Calu3 (cell line): ENCODE measurements at regions not wholly inside any gene's neighbourhood (a gene's known extent, or its start where the extent isn't known, plus 50 kb on each side); places are given as distances from the start of the nearest gene placed in this dataset.

Experiments used
- BruUV-seq: library from RNA; stranded (reverse); fragments of 400-500 nt; replicated peaks from 2 replicates; lab custom pipeline; 2021; lab: Mats Ljungman, UMichigan
- CTCF ChIA-PET: fragments of 300-600 bp; sonication (Branson Sonifier 250); formaldehyde crosslinking; loops from one replicate; lab custom pipeline; 2022; ENCODE audit warnings: antibody characterized with exemption; lab: Charles Lee
- DNase-seq: peaks from one replicate; pipeline ENCODE4 v3.0.0; 2022
- H3K27ac Mint-ChIP-seq: one replicate; pipeline ENCODE4 v1.8.0; 2022; ENCODE audit warnings: mixed read lengths; ENCODE audit not compliant: unreplicated experiment
- H3K27me3 Mint-ChIP-seq: one replicate; pipeline ENCODE4 v1.8.0; 2022; ENCODE audit warnings: mixed read lengths; ENCODE audit not compliant: unreplicated experiment
- H3K36me3 Mint-ChIP-seq: one replicate; pipeline ENCODE4 v1.8.0; 2022; ENCODE audit warnings: mild to moderate bottlenecking, moderate library complexity, mixed read lengths; ENCODE audit not compliant: insufficient read depth, unreplicated experiment
- H3K4me1 Mint-ChIP-seq: one replicate; pipeline ENCODE4 v1.8.0; 2022; ENCODE audit warnings: mild to moderate bottlenecking, low read depth, mixed read lengths; ENCODE audit not compliant: unreplicated experiment
- H3K4me3 Mint-ChIP-seq: one replicate; pipeline ENCODE4 v1.8.0; 2022; ENCODE audit warnings: mild to moderate bottlenecking, low read depth, moderate library complexity, mixed read lengths; ENCODE audit not compliant: unreplicated experiment
- H3K9me3 Mint-ChIP-seq: one replicate; pipeline ENCODE4 v1.8.0; 2022; ENCODE audit warnings: low read depth, mixed read lengths; ENCODE audit not compliant: unreplicated experiment
- CTCF ChIP-seq: fragments of 200-600 bp; IDR thresholded peaks from one replicate; pipeline ENCODE4 v1.8.0; 2022; ENCODE audit warnings: antibody characterized with exemption; ENCODE audit not compliant: unreplicated experiment
- intact Hi-C: fragments of 100-400 bp; cut with micrococcal nuclease; formaldehyde crosslinking; loops from one replicate; pipeline ENCODE4 v1.10.0; 2022; ENCODE audit not compliant: unreplicated experiment

- BruUV-seq: no TSS peak
- Mint-ChIP-seq H3K27me3 (no peaks in the 10 kb centered on the region), H3K4me1 (no peaks in the 10 kb centered on the region), H3K4me3 (no peak overlapping the region), H3K27ac (no peak overlapping the region), H3K9me3 (peaks cover 2% of the 10 kb centered on the region), H3K36me3 (no peaks in the 10 kb centered on the region)
- TF ChIP-seq CTCF: no peak
- intact Hi-C loops: loop anchor here (10.0 kb wide), 2 partner anchors 265 to 305 kb away; no protein-coding TSS in a partner anchor
- no peak for DNase-seq
- CTCF ChIA-PET: interaction anchor here (0.6 kb wide), 1 partner anchor 946 kb away, joined by 3 read pairs; no protein-coding TSS in a partner anchor
Observed at GRCh38 chr2:7419814-7420311, 502.7 kb downstream of the RNF144A start.

- BruUV-seq: no TSS peak
- no peak for TF ChIP-seq CTCF
- CTCF ChIA-PET: interaction anchor here (1.0 kb wide), 1 partner anchor 1260 kb away, joined by 4 read pairs; no protein-coding TSS in a partner anchor
- Mint-ChIP-seq H3K4me3 (no peak overlapping the region), H3K4me1 (no peaks in the 10 kb centered on the region), H3K9me3 (peaks cover 2% of the 10 kb centered on the region), H3K36me3 (no peaks in the 10 kb centered on the region), H3K27ac (no peak overlapping the region), H3K27me3 (no peaks in the 10 kb centered on the region)
- intact Hi-C loops: loop anchor here (10.0 kb wide), 1 partner anchor 264 kb away; no protein-coding TSS in a partner anchor
- DNase-seq: no peak
Observed at GRCh38 chr2:7420530-7420929, 503.3 kb downstream of the RNF144A start.

GRCh38 chr2:7424481-7424880 lies 507.3 kb downstream of the RNF144A start:
- H3K4me1 Mint-ChIP-seq: peaks cover 15% of the 10 kb centered on the region
- no peak overlapping the region for H3K4me3 Mint-ChIP-seq
- no peak overlapping the region for H3K27ac Mint-ChIP-seq
- CTCF ChIA-PET: no interaction called here
- H3K9me3 Mint-ChIP-seq: no peaks in the 10 kb centered on the region
- intact Hi-C loops: loop anchor here (10.0 kb wide), 1 partner anchor 260 kb away; no protein-coding TSS in a partner anchor
- no peaks in the 10 kb centered on the region for H3K27me3 Mint-ChIP-seq
- DNase-seq: no peak
- H3K36me3 Mint-ChIP-seq: no peaks in the 10 kb centered on the region
- TF ChIP-seq CTCF: no peak
- no TSS peak for BruUV-seq

- no peaks in the 10 kb centered on the region for H3K9me3 Mint-ChIP-seq
- intact Hi-C loops: loop anchor here (2.0 to 10.0 kb wide), 4 partner anchors 257 to 1327 kb away; no protein-coding TSS in a partner anchor
- H3K4me1 Mint-ChIP-seq: peaks cover 30% of the 10 kb centered on the region
- peaks cover 13% of the 10 kb centered on the region for H3K36me3 Mint-ChIP-seq
- no peak overlapping the region for H3K4me3 Mint-ChIP-seq
- no peaks in the 10 kb centered on the region for H3K27me3 Mint-ChIP-seq
- CTCF ChIA-PET: interaction anchor here (0.6 to 1.4 kb wide), 17 partner anchors 11 to 1254 kb away, joined by 3 to 6 read pairs (median 4); partner anchors contain the start of gene ID2
- no TSS peak for BruUV-seq
- DNase-seq: peak; percentile 44
- H3K27ac Mint-ChIP-seq: no peak overlapping the region
- peak; percentile 35 for TF ChIP-seq CTCF
Observed at GRCh38 chr2:7427293-7428060, 510.3 kb downstream of the RNF144A start.
